ENCODE measurements at regions not wholly inside any gene's neighbourhood (a gene's known extent, or its start where the extent isn't known, plus 50 kb on each side); places are given as distances from the start of the nearest gene placed in this dataset.
"Not testable (repeated sequence)": the region's sequence is repeated elsewhere in the genome, so short reads cannot be mapped to it uniquely, and the experiment has no call there.

DNA sequence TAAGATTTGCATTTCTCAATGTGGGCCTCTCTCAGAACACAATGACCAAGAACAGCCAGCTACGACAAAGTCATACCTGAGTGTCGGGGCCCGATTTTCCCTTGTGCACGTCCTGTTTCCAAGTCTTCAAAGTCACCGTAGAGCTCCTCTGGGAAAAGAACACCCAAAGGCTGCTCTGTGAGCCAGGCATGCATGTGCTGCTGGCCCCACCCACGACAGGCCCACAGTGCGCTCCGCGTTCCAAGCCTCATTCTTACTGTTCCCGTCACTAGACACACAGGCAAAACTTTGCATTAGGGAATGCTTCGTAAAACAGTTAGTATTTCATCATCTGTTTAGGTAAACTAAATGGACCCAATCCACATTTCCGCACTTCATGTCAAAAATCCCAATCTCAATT, 1905.1 kb downstream of the FOXD4L5 start:
- TF ChIP-seq, protein P1, sequence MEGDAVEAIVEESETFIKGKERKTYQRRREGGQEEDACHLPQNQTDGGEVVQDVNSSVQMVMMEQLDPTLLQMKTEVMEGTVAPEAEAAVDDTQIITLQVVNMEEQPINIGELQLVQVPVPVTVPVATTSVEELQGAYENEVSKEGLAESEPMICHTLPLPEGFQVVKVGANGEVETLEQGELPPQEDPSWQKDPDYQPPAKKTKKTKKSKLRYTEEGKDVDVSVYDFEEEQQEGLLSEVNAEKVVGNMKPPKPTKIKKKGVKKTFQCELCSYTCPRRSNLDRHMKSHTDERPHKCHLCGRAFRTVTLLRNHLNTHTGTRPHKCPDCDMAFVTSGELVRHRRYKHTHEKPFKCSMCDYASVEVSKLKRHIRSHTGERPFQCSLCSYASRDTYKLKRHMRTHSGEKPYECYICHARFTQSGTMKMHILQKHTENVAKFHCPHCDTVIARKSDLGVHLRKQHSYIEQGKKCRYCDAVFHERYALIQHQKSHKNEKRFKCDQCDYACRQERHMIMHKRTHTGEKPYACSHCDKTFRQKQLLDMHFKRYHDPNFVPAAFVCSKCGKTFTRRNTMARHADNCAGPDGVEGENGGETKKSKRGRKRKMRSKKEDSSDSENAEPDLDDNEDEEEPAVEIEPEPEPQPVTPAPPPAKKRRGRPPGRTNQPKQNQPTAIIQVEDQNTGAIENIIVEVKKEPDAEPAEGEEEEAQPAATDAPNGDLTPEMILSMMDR (IDR thresholded peaks at IDR 0.05), result not testable (repeated sequence)
- not testable (repeated sequence) for TF ChIP-seq POLR2A, POLR2AphosphoS5 (IDR thresholded peaks at IDR 0.05)
